Tibial artery (tissue), 4 donors: ENCODE measurements at regions not wholly inside any gene's neighbourhood (a gene's known extent, or its start where the extent isn't known, plus 50 kb on each side); places are given as distances from the start of the nearest gene placed in this dataset.

Experiments
- DNase-seq, 2 donors: peaks; one replicate each; pipeline ENCODE4 v3.0.0-alpha.2; 2019
- H3K27ac ChIP-seq, 2 donors: fragments of 200-600 bp; sonication (generic) in 1 of 2; 1 replicate in 1 of 2; 2 replicates in 1 of 2; pipeline ENCODE4 v1.5.1; 2018 to 2019; ENCODE audit warnings: mild to moderate bottlenecking in 1 of 2
- H3K27me3 ChIP-seq, 2 donors: fragments of 200-600 bp; sonication (generic) in 1 of 2; one replicate each; pipeline versions ENCODE4 v1.5.1 to v1.6.0; 2016 to 2019
- H3K36me3 ChIP-seq, 3 donors: fragments of 200-600 bp; sonication (generic) in 2 of 3; one replicate each; pipeline ENCODE4 v1.5.1; 2016 to 2019; ENCODE audit warnings: mild to moderate bottlenecking in 2 of 3
- H3K4me1 ChIP-seq, 4 donors: fragments of 200-600 bp; sonication (generic) in 2 of 4; 1 replicate in 3 of 4; 2 replicates in 1 of 4; pipeline ENCODE4 v1.5.1; 2016 to 2019
- H3K4me3 ChIP-seq, 2 donors: fragments of 200-600 bp; sonication (generic) in 1 of 2; 1 replicate in 1 of 2; 2 replicates in 1 of 2; pipeline ENCODE4 v1.5.1; 2018 to 2019; ENCODE audit warnings: mild to moderate bottlenecking in 2 of 2
- H3K9me3 ChIP-seq, 3 donors: fragments of 200-600 bp; sonication (generic) in 1 of 3; one replicate each; pipeline ENCODE4 v1.5.1; 2016 to 2019
- CTCF ChIP-seq, 2 experiments: fragments of 200-600 bp in 1 of 2; fragments of 450-650 bp in 1 of 2; IDR thresholded peaks; one replicate each; pipeline ENCODE4 v1.5.1; 2017 to 2019; ENCODE audit warnings: antibody characterized with exemption in 2 of 2, mild to moderate bottlenecking in 1 of 2, moderate library complexity in 1 of 2
- intact Hi-C: fragments of 100-400 bp; cut with DNase I; formaldehyde crosslinking; loops from one replicate; pipeline ENCODE4 v1.15.0; 2023; ENCODE audit warnings: low total_unique reads

GRCh38 chr4:123706973-123707372 lies 310.4 kb downstream of the SPRY1 start:
- no peaks in the 10 kb centered on the region for H3K4me1 ChIP-seq
- intact Hi-C loops: no loop called here
- peaks cover 0 to 9% (median 0%) of the 10 kb centered on the region in 3 donors for H3K9me3 ChIP-seq
- H3K36me3 ChIP-seq: no peaks in the 10 kb centered on the region
- no peak for TF ChIP-seq CTCF (IDR thresholded peaks at IDR 0.05)
- H3K27ac ChIP-seq: no peak overlapping the region
- no peak for DNase-seq
- H3K27me3 ChIP-seq: no peaks in the 10 kb centered on the region
- no peak overlapping the region for H3K4me3 ChIP-seq

- DNase-seq: no peak
- H3K27me3 ChIP-seq: no peaks in the 10 kb centered on the region
- intact Hi-C loops: no loop called here
- TF ChIP-seq CTCF (IDR thresholded peaks at IDR 0.05): no peak
- H3K4me3 ChIP-seq: no peak overlapping the region
- H3K9me3 ChIP-seq: peaks cover 0 to 9% (median 0%) of the 10 kb centered on the region in 3 donors
- H3K4me1 ChIP-seq: no peaks in the 10 kb centered on the region
- H3K36me3 ChIP-seq: no peaks in the 10 kb centered on the region
- H3K27ac ChIP-seq: no peak overlapping the region
These were observed 312.3 kb downstream of the SPRY1 start for GRCh38 chr4:123708902-123709301.

GRCh38 chr4:123709336-123709735 lies 312.7 kb downstream of the SPRY1 start:
- TF ChIP-seq CTCF (IDR thresholded peaks at IDR 0.05): no peak
- Histone ChIP-seq H3K4me1 (no peaks in the 10 kb centered on the region), H3K36me3 (no peaks in the 10 kb centered on the region), H3K9me3 (peaks cover 0 to 9% (median 0%) of the 10 kb centered on the region in 3 donors), H3K27ac (no peak overlapping the region), H3K4me3 (no peak overlapping the region), H3K27me3 (no peaks in the 10 kb centered on the region)
- intact Hi-C loops: no loop called here
- no peak for DNase-seq

GRCh38 chr4:123731035-123731434 lies 334.4 kb downstream of the SPRY1 start:
- H3K9me3 ChIP-seq: no peaks in the 10 kb centered on the region
- no peaks in the 10 kb centered on the region for H3K36me3 ChIP-seq
- intact Hi-C loops: no loop called here
- no peak overlapping the region for H3K4me3 ChIP-seq
- no peak for TF ChIP-seq CTCF (IDR thresholded peaks at IDR 0.05)
- H3K4me1 ChIP-seq: no peaks in the 10 kb centered on the region
- H3K27ac ChIP-seq: no peak overlapping the region
- no peaks in the 10 kb centered on the region for H3K27me3 ChIP-seq
- no peak for DNase-seq

- no peaks in the 10 kb centered on the region for H3K36me3 ChIP-seq
- H3K27ac ChIP-seq: peak overlapping the region in 1 of 2 donors; percentile 17
- H3K9me3 ChIP-seq: no peaks in the 10 kb centered on the region
- no peak for DNase-seq
- H3K4me1 ChIP-seq: peaks cover 0 to 2% (median 0%) of the 10 kb centered on the region in 4 donors
- H3K27me3 ChIP-seq: no peaks in the 10 kb centered on the region
- no peak for TF ChIP-seq CTCF (IDR thresholded peaks at IDR 0.05)
- intact Hi-C loops: no loop called here
- H3K4me3 ChIP-seq: no peak overlapping the region
These were observed 340.6 kb downstream of the SPRY1 start for GRCh38 chr4:123737156-123737555.

GRCh38 chr4:123739806-123740205 lies 343.2 kb downstream of the SPRY1 start:
- H3K4me3 ChIP-seq: no peak overlapping the region
- H3K36me3 ChIP-seq: no peaks in the 10 kb centered on the region
- no peaks in the 10 kb centered on the region for H3K27me3 ChIP-seq
- no peak for DNase-seq
- H3K27ac ChIP-seq: no peak overlapping the region
- no peaks in the 10 kb centered on the region for H3K9me3 ChIP-seq
- intact Hi-C loops: no loop called here
- peaks cover 0 to 4% (median 1%) of the 10 kb centered on the region in 4 donors for H3K4me1 ChIP-seq
- no peak for TF ChIP-seq CTCF (IDR thresholded peaks at IDR 0.05)
